Thoracic aorta (tissue), 2 donors: ENCODE measurements at regions not wholly inside any gene's neighbourhood (a gene's known extent, or its start where the extent isn't known, plus 50 kb on each side); places are given as distances from the start of the nearest gene placed in this dataset.

Experiments
- ATAC-seq: fragments of 150-250 bp; one replicate; pipeline ENCODE4 v1.8.0; 2017; ENCODE audit warnings: low read depth; ENCODE audit not compliant: insufficient number of reproducible peaks, low FRiP score
- DNase-seq: peaks from one replicate; pipeline ENCODE4 v3.0.0-alpha.2; 2020; ENCODE audit warnings: low spot score
- H3K27ac ChIP-seq, 2 donors: fragments of 200-600 bp; sonication (generic); 1 replicate in 1 of 2; 2 replicates in 1 of 2; pipeline ENCODE4 v1.5.1; 2016; ENCODE audit warnings: mild to moderate bottlenecking in 2 of 2, moderate library complexity in 2 of 2
- H3K27me3 ChIP-seq: fragments of 200-600 bp; sonication (generic); replicated peaks from 2 replicates; pipeline ENCODE4 v1.6.0; 2016; ENCODE audit warnings: mild to moderate bottlenecking; ENCODE audit not compliant: insufficient read depth
- H3K36me3 ChIP-seq: fragments of 200-600 bp; sonication (generic); one replicate; pipeline ENCODE4 v1.5.1; 2016
- H3K4me1 ChIP-seq, 2 donors: fragments of 200-600 bp; sonication (generic); 1 replicate in 1 of 2; 2 replicates in 1 of 2; pipeline versions ENCODE4 v1.5.1 to v1.6.0; 2016; ENCODE audit warnings: low read depth in 2 of 2, mild to moderate bottlenecking in 1 of 2; ENCODE audit not compliant: control insufficient read depth in 1 of 2
- H3K4me3 ChIP-seq: fragments of 200-600 bp; sonication (generic); 2 replicates; pipeline ENCODE4 v1.5.1; 2016; ENCODE audit warnings: mild to moderate bottlenecking
- H3K9me3 ChIP-seq: fragments of 200-600 bp; sonication (generic); 2 replicates; pipeline ENCODE4 v1.5.1; 2016
- CTCF ChIP-seq: fragments of 200-600 bp; sonication (generic); IDR thresholded peaks from one replicate; pipeline ENCODE4 v1.5.1; 2019; ENCODE audit warnings: antibody characterized with exemption

GRCh38 chr3:1010228-1010627 is 82.6 kb upstream of the CNTN6 start:
- Histone ChIP-seq H3K4me3 (no peak overlapping the region), H3K27ac (no peak overlapping the region), H3K4me1 (no peaks in the 10 kb centered on the region), H3K27me3 (no peaks in the 10 kb centered on the region), H3K9me3 (no peaks in the 10 kb centered on the region), H3K36me3 (no peaks in the 10 kb centered on the region)
- DNase-seq, result no peak
- no peak for ATAC-seq
- no peak for TF ChIP-seq CTCF

- H3K27me3 ChIP-seq, result no peaks in the 10 kb centered on the region
- DNase-seq (no peak), ATAC-seq (no peak)
- H3K9me3 ChIP-seq, result no peaks in the 10 kb centered on the region
- H3K4me1 ChIP-seq, result peaks cover 0 to 10% of the 10 kb centered on the region in 2 donors
- H3K27ac ChIP-seq, result no peak overlapping the region
- H3K4me3 ChIP-seq, result no peak overlapping the region
- no peaks in the 10 kb centered on the region for H3K36me3 ChIP-seq
- TF ChIP-seq CTCF, result no peak
Measured at GRCh38 chr3:1015826-1016225, 77.0 kb upstream of the CNTN6 start.

GRCh38 chr3:1017870-1018269 is 75.0 kb upstream of the CNTN6 start:
- Histone ChIP-seq H3K4me3 (no peak overlapping the region), H3K9me3 (no peaks in the 10 kb centered on the region), H3K36me3 (no peaks in the 10 kb centered on the region), H3K27ac (no peak overlapping the region), H3K27me3 (no peaks in the 10 kb centered on the region), H3K4me1 (peaks cover 0 to 10% of the 10 kb centered on the region in 2 donors)
- ATAC-seq (no peak), DNase-seq (no peak)
- no peak for TF ChIP-seq CTCF

- peaks cover 0 to 10% of the 10 kb centered on the region in 2 donors for H3K4me1 ChIP-seq
- no peak overlapping the region for H3K27ac ChIP-seq
- no peak for DNase-seq
- ATAC-seq, result no peak
- no peak for TF ChIP-seq CTCF
- H3K27me3 ChIP-seq, result no peaks in the 10 kb centered on the region
- no peak overlapping the region for H3K4me3 ChIP-seq
- no peaks in the 10 kb centered on the region for H3K9me3 ChIP-seq
- no peaks in the 10 kb centered on the region for H3K36me3 ChIP-seq
Measured at GRCh38 chr3:1019157-1019556, 73.7 kb upstream of the CNTN6 start.

- H3K9me3 ChIP-seq, result no peaks in the 10 kb centered on the region
- no peaks in the 10 kb centered on the region for H3K36me3 ChIP-seq
- TF ChIP-seq CTCF, result no peak
- ATAC-seq (no peak), DNase-seq (no peak)
- no peak overlapping the region for H3K27ac ChIP-seq
- no peaks in the 10 kb centered on the region for H3K4me1 ChIP-seq
- no peak overlapping the region for H3K4me3 ChIP-seq
- no peaks in the 10 kb centered on the region for H3K27me3 ChIP-seq
Measured at GRCh38 chr3:1026395-1026794, 66.4 kb upstream of the CNTN6 start.
